ENCODE measurements at regions not wholly inside any gene's neighbourhood (a gene's known extent, or its start where the extent isn't known, plus 50 kb on each side); places are given as distances from the start of the nearest gene placed in this dataset.

DNA sequence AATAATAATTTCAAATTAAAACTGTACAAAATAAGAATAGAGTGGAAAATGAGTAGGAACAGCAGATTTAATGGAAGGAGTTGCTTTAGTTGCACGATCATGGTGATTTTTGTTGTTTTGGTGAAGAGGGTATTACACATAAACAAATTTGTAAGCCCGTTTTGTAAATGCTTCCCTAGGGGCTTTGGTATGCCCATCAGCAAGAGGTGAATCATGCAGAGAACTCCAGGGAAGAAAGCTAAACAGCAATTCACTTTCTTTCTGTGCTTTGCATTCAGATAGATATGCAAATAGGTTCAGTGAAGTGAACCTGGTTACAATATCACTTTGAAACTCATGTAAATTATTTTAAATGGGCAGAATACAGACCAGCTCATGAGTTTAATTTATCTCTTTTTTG lies 422.2 kb upstream of the MTPN start:
- no peak overlapping the region for H3K23ac ChIP-seq (ENCODE audit: low read depth, low read length)
- H2AK9ac ChIP-seq (replicated peaks; ENCODE audit: low read depth, low read length, poor library complexity), result no peak overlapping the region
- dilution Hi-C loops (cut with HindIII; ENCODE audit: low sequenced_read_pairs, unreplicated experiment), result no loop called here
- H4K20me1 ChIP-seq (ENCODE audit: insufficient read depth, low read length), result no peaks in the 10 kb centered on the region
- H4K5ac ChIP-seq (ENCODE audit: low read depth, low read length), result no peak overlapping the region
- no peak overlapping the region for H4K8ac ChIP-seq (ENCODE audit: low read depth in 2 of 2, low read length in 2 of 2)
- ChIA-PET CTCF (no interaction called here), POLR2A (ENCODE audit: unreplicated experiment) (no interaction called here)
- no peak overlapping the region for H3K18ac ChIP-seq (ENCODE audit: low read depth, low read length)
- no peak overlapping the region for H4K91ac ChIP-seq (ENCODE audit: insufficient read depth, low read depth, low read length)
- no peak overlapping the region for H2BK5ac ChIP-seq (ENCODE audit: low read depth, low read length, poor library complexity, severe bottlenecking)
- no peaks in the 10 kb centered on the region for H3K9me1 ChIP-seq (ENCODE audit: insufficient read depth, low read length)
- no peak overlapping the region for H2AK5ac ChIP-seq (ENCODE audit: low read depth, low read length)
- BruUV-seq (replicated peaks), result no TSS peak
- H3K27me3 ChIP-seq (ENCODE audit: control insufficient read depth, insufficient read depth, low read length), result no peaks in the 10 kb centered on the region
- H3K4ac ChIP-seq (ENCODE audit: low read depth, low read length), result no peak overlapping the region
- H3K14ac ChIP-seq (replicated peaks; ENCODE audit: low read depth, low read length), result no peak overlapping the region
- no peaks in the 10 kb centered on the region for H3K79me1 ChIP-seq (ENCODE audit: low read depth in 1 of 2, low read length in 2 of 2)
- H3K4me2 ChIP-seq (ENCODE audit: low read depth, low read length), result no peak overlapping the region
- H3K27ac ChIP-seq (ENCODE audit: insufficient read depth, low read length), result no peak overlapping the region
- H2BK120ac ChIP-seq (ENCODE audit: low read depth, low read length), result no peak overlapping the region
- H2BK20ac ChIP-seq (ENCODE audit: low read depth, low read length), result no peak overlapping the region
- no peak for DNase-seq
- no peaks in the 10 kb centered on the region for H3K4me1 ChIP-seq (ENCODE audit: control insufficient read depth, insufficient read depth, low read length)
- no peak for TF ChIP-seq CEBPB (IDR thresholded peaks at IDR 0.05; ENCODE audit: low read depth, low read length)
- TF ChIP-seq RAD21 (IDR thresholded peaks at IDR 0.05; ENCODE audit: low read length), result no peak
- no peak for TF ChIP-seq SMC3 (IDR thresholded peaks at IDR 0.05; ENCODE audit: low read depth, low read length)
- TF ChIP-seq FOS (IDR thresholded peaks at IDR 0.05; ENCODE audit: low read depth, low read length), result no peak
- TF ChIP-seq MAZ (IDR thresholded peaks at IDR 0.05; ENCODE audit: borderline replicate concordance, low read depth, low read length), result no peak
- no peak for TF ChIP-seq CHD1 (IDR thresholded peaks at IDR 0.05; ENCODE audit: low read depth, low read length)
- no peak for TF ChIP-seq MXI1 (IDR thresholded peaks at IDR 0.05; ENCODE audit: borderline replicate concordance, low read depth, low read length)
- no peak overlapping the region for H2BK15ac ChIP-seq (ENCODE audit: low read depth, low read length)
- in situ Hi-C loops (cut with MboI; ENCODE audit: low sequenced_read_pairs), result no loop called here
- H2AFZ ChIP-seq (replicated peaks; ENCODE audit: low read length, poor library complexity), result no peak overlapping the region
- H3K56ac ChIP-seq (ENCODE audit: extremely low read depth, insufficient read depth, low read length), result no peak overlapping the region
- no peaks in the 10 kb centered on the region for H3K36me3 ChIP-seq (ENCODE audit: control insufficient read depth, insufficient read depth, low read length)
- no peaks in the 10 kb centered on the region for H3K9me3 ChIP-seq (ENCODE audit: control insufficient read depth, insufficient read depth, low read length)
- no peak for ATAC-seq (ENCODE audit: low read depth)
- WGBS, 2 experiments (ENCODE audit: extremely low coverage in 2 of 2, insufficient read length in 1 of 2), result no CpG with 5 or more reads among the region's 2 CpGs
- intact Hi-C loops (cut with micrococcal nuclease), result no loop called here
- H3K9ac ChIP-seq (ENCODE audit: low read depth, low read length), result no peak overlapping the region
- H3K4me3 ChIP-seq (ENCODE audit: insufficient read depth, low read depth, low read length), result no peak overlapping the region
